ENCODE measurements at regions not wholly inside any gene's neighbourhood (a gene's known extent, or its start where the extent isn't known, plus 50 kb on each side); places are given as distances from the start of the nearest gene placed in this dataset.
"Not testable (repeated sequence)": the region's sequence is repeated elsewhere in the genome, so short reads cannot be mapped to it uniquely, and the experiment has no call there.

- TF ChIP-seq CTCF (IDR thresholded peaks at IDR 0.05; ENCODE audit: low read depth, low read length); EZH2phosphoT487 (IDR thresholded peaks at IDR 0.05; ENCODE audit: low read depth): not testable (repeated sequence)
Observed at GRCh38 chr14:28842569-28842968, 76.0 kb downstream of the FOXG1 start.

All from OCI-LY3 (cell line).